Uterus (tissue), 3 donors: ENCODE measurements at regions not wholly inside any gene's neighbourhood (a gene's known extent, or its start where the extent isn't known, plus 50 kb on each side); places are given as distances from the start of the nearest gene placed in this dataset.

Experiments
- DNase-seq, 2 donors: peaks; one replicate each; pipeline ENCODE4 v3.0.0-alpha.2; 2019 to 2020
- H3K27ac ChIP-seq, 2 donors: fragments of 200-600 bp; sonication (generic); 1 replicate in 1 of 2; 2 replicates in 1 of 2; pipeline ENCODE4 v1.5.1; 2016 to 2018
- H3K27me3 ChIP-seq, 2 donors: fragments of 200-600 bp; sonication (generic); one replicate each; pipeline ENCODE4 v1.5.1; 2018 to 2019; ENCODE audit warnings: control low read depth in 1 of 2
- H3K36me3 ChIP-seq, 2 donors: fragments of 200-600 bp; sonication (generic); one replicate each; pipeline ENCODE4 v1.5.1; 2019; ENCODE audit warnings: control low read depth in 1 of 2
- H3K4me1 ChIP-seq, 2 donors: fragments of 200-600 bp; sonication (generic); one replicate each; pipeline ENCODE4 v1.5.1; 2018 to 2019; ENCODE audit warnings: control low read depth in 1 of 2
- H3K4me3 ChIP-seq, 2 donors: fragments of 200-600 bp; sonication (generic); 1 replicate in 1 of 2; 2 replicates in 1 of 2; pipeline ENCODE4 v1.5.1; 2018 to 2019; ENCODE audit warnings: mild to moderate bottlenecking in 1 of 2
- H3K9me3 ChIP-seq, 2 donors: fragments of 200-600 bp; sonication (generic); one replicate each; pipeline ENCODE4 v1.5.1; 2019; ENCODE audit warnings: control low read depth in 1 of 2
- POLR2A ChIP-seq, 2 donors: fragments of 450-650 bp; IDR thresholded peaks; one replicate each; pipeline ENCODE4 v1.6.1; 2016; ENCODE audit warnings: antibody characterized with exemption in 2 of 2, mild to moderate bottlenecking in 1 of 2, moderate library complexity in 1 of 2
- intact Hi-C: fragments of 100-400 bp; cut with DNase I; formaldehyde crosslinking; loops from one replicate; pipeline ENCODE4 v1.15.1; 2023; ENCODE audit warnings: low total_unique reads
- TF ChIP-seq, protein P1 (sequence below), 4 experiments: fragments of 200-600 bp in 2 of 4; fragments of 450-650 bp in 2 of 4; sonication (generic) in 2 of 4; IDR thresholded peaks; one replicate each; pipeline ENCODE4 v1.5.1; 2016 to 2019; ENCODE audit warnings: antibody characterized with exemption in 4 of 4, mild to moderate bottlenecking in 2 of 4, moderate library complexity in 1 of 4
- donor health status: DM: yes; HTN: yes; CAD: no.

DNA sequence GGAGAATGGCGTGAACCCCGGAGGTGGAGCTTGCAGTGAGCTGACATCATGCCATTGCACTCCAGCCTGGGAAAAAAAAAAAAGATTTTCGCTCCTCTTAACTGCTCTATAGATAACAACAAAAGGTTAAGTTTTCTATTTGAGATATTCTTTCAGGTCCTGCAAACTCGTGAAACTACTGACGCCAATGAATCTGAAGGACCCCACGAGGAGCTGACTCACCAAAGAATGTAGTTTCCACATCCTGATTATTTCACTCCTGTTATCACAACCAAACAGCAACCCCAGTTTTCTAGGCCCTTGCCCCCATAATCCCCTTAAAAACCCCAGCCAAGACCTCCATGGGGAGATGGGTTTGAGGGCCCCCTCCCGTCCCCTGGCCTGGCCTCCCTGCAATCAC lies 58.7 kb downstream of the OTOR start:
- no peak overlapping the region for H3K4me3 ChIP-seq
- no peaks in the 10 kb centered on the region for H3K27me3 ChIP-seq
- H3K4me1 ChIP-seq = no peaks in the 10 kb centered on the region
- H3K9me3 ChIP-seq = no peaks in the 10 kb centered on the region
- intact Hi-C loops = no loop called here
- H3K27ac ChIP-seq = no peak overlapping the region
- no peak for DNase-seq
- TF ChIP-seq POLR2A (IDR thresholded peaks at IDR 0.05) = no peak
- TF ChIP-seq, protein P1, sequence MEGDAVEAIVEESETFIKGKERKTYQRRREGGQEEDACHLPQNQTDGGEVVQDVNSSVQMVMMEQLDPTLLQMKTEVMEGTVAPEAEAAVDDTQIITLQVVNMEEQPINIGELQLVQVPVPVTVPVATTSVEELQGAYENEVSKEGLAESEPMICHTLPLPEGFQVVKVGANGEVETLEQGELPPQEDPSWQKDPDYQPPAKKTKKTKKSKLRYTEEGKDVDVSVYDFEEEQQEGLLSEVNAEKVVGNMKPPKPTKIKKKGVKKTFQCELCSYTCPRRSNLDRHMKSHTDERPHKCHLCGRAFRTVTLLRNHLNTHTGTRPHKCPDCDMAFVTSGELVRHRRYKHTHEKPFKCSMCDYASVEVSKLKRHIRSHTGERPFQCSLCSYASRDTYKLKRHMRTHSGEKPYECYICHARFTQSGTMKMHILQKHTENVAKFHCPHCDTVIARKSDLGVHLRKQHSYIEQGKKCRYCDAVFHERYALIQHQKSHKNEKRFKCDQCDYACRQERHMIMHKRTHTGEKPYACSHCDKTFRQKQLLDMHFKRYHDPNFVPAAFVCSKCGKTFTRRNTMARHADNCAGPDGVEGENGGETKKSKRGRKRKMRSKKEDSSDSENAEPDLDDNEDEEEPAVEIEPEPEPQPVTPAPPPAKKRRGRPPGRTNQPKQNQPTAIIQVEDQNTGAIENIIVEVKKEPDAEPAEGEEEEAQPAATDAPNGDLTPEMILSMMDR (IDR thresholded peaks at IDR 0.05) = no peak
- no peaks in the 10 kb centered on the region for H3K36me3 ChIP-seq

DNA sequence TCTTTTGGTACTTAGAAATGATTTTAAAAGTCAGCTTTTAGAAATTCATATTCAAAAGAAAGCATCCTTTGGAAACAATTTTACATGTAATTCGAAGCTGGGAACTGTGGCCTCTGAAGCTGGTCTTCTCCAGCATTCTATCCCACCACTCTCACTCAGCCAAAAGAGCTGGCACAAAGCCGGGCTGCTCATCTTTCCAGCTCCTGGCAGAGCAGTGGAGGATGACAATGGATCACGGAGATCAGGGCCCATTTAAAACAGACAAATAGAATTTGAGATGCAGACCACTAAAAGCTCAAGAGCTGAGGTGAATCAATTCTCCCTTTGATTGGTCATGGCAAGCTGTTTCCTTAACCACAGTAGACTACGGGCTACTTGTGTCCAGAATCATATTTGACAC lies 60.6 kb downstream of the OTOR start:
- no peak overlapping the region for H3K27ac ChIP-seq
- H3K9me3 ChIP-seq = no peaks in the 10 kb centered on the region
- no peaks in the 10 kb centered on the region for H3K27me3 ChIP-seq
- TF ChIP-seq POLR2A (IDR thresholded peaks at IDR 0.05) = no peak
- H3K4me1 ChIP-seq = no peaks in the 10 kb centered on the region
- no peaks in the 10 kb centered on the region for H3K36me3 ChIP-seq
- DNase-seq = no peak
- no peak overlapping the region for H3K4me3 ChIP-seq
- intact Hi-C loops = no loop called here

DNA sequence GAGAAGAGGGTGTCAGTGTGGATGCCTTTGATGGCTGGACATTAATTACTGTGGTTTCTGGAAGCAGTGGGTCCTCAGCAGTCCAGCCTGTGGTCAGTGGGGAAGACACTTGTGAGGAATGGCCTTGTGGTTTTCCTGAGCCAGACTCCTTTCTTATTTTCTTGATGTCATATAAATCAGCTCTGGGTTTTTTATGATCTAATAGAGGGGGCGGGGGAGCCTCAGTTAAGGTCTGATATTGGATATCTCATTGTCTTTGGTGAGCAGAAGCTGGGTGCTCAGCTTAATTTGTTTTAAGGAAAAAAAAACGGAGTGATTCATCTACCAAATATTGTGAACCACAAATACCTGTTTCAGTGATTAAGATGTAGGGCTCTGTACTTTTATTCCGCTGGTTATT lies 62.1 kb downstream of the OTOR start:
- no peak for DNase-seq
- intact Hi-C loops = no loop called here
- no peak for TF ChIP-seq POLR2A (IDR thresholded peaks at IDR 0.05)
- TF ChIP-seq, protein P1 (IDR thresholded peaks at IDR 0.05) = no peak
- no peaks in the 10 kb centered on the region for H3K9me3 ChIP-seq
- H3K36me3 ChIP-seq = no peaks in the 10 kb centered on the region
- H3K27ac ChIP-seq = no peak overlapping the region
- no peak overlapping the region for H3K4me3 ChIP-seq
- H3K27me3 ChIP-seq = no peaks in the 10 kb centered on the region
- no peaks in the 10 kb centered on the region for H3K4me1 ChIP-seq

DNA sequence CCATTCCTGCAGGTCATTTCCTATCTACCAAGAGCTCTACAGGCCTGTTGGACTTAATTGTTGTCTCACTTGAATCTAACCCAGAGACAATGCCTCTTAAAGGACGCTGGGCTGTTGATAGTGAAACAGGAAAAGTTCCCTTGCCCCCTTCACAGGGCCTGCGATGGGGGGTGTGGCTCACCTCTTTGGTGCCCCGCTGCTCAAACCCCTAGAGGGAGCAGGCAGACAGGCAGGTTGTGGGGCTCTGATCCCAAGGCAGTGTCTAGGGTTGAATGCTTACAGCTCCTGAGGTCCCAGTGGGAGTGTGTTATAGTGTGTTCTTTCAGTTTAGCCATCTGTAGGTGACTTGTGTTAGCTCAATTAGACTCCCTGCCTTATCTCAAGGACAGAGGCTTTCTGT lies 68.0 kb downstream of the OTOR start:
- no peaks in the 10 kb centered on the region for H3K4me1 ChIP-seq
- TF ChIP-seq POLR2A (IDR thresholded peaks at IDR 0.05) = no peak
- TF ChIP-seq, protein P1 (IDR thresholded peaks at IDR 0.05) = no peak
- no peaks in the 10 kb centered on the region for H3K9me3 ChIP-seq
- H3K4me3 ChIP-seq = no peak overlapping the region
- H3K27ac ChIP-seq = no peak overlapping the region
- no peaks in the 10 kb centered on the region for H3K36me3 ChIP-seq
- DNase-seq = no peak
- no peaks in the 10 kb centered on the region for H3K27me3 ChIP-seq
- intact Hi-C loops = no loop called here

DNA sequence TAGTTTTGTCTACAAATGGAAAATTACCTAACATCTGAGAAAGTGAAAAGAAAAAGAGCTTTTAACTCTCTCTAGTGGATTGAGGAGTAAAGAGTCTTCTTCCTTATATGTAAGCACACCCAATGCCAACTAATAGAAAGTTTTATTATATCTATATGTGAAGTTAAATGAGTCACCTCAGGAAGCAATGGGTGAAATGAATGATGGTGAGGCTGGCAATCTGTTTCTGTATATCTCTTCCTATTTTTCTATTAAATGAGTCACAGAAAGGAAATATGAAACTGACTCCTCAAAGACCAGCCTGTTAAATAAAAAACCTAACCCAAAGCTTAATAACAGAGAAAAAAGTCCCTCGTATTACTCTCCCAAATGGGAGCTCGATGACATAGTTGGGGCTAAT lies 71.3 kb downstream of the OTOR start:
- DNase-seq = no peak
- no peaks in the 10 kb centered on the region for H3K36me3 ChIP-seq
- H3K27ac ChIP-seq = no peak overlapping the region
- no peak overlapping the region for H3K4me3 ChIP-seq
- TF ChIP-seq, protein P1 (IDR thresholded peaks at IDR 0.05) = no peak
- no peak for TF ChIP-seq POLR2A (IDR thresholded peaks at IDR 0.05)
- no peaks in the 10 kb centered on the region for H3K27me3 ChIP-seq
- intact Hi-C loops = no loop called here
- H3K9me3 ChIP-seq = no peaks in the 10 kb centered on the region
- H3K4me1 ChIP-seq = no peaks in the 10 kb centered on the region
